ENCODE measurements at regions not wholly inside any gene's neighbourhood (a gene's known extent, or its start where the extent isn't known, plus 50 kb on each side); places are given as distances from the start of the nearest gene placed in this dataset.
"Not testable (repeated sequence)": the region's sequence is repeated elsewhere in the genome, so short reads cannot be mapped to it uniquely, and the experiment has no call there.

DNA sequence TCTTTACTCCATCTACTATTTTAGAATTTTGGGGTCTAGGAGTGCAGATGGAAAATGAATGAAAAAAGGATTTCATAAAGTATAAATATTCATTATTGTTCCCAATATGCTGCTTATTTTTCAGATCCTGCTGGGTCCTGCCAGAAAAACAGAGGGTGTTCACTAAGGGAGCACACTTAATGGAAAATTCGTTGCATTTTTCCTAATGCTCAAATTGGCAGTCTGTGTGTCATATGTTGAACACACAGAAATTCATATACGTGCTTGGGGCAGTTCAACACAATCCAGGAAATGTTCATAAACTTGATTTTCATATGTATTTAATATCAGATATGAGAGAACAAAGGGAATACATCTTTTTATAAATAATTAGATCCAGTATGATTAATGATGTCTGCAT lies 1019.4 kb downstream of the EPHA7 start:
- DNase-seq = no peak

DNA sequence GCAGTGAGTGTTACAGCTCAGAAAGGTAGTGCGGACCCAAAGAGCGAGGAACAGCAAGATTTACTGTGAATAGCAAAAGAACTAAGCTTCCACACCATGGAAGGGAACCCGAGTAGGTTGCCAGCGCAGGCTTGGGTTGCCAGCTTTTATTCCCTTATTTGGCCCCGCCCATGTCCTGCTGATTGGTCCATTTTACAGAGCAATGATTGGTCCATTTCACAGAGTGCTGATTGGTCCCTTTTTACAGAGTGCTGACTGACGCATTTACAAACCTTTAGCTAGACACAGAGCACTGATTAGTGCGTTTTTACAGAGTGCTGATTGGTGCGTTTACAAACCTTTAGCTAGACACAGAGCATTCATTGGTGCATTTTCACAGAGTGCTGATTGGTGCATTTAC lies 1030.7 kb downstream of the EPHA7 start:
- DNase-seq = not testable (repeated sequence)

DNA sequence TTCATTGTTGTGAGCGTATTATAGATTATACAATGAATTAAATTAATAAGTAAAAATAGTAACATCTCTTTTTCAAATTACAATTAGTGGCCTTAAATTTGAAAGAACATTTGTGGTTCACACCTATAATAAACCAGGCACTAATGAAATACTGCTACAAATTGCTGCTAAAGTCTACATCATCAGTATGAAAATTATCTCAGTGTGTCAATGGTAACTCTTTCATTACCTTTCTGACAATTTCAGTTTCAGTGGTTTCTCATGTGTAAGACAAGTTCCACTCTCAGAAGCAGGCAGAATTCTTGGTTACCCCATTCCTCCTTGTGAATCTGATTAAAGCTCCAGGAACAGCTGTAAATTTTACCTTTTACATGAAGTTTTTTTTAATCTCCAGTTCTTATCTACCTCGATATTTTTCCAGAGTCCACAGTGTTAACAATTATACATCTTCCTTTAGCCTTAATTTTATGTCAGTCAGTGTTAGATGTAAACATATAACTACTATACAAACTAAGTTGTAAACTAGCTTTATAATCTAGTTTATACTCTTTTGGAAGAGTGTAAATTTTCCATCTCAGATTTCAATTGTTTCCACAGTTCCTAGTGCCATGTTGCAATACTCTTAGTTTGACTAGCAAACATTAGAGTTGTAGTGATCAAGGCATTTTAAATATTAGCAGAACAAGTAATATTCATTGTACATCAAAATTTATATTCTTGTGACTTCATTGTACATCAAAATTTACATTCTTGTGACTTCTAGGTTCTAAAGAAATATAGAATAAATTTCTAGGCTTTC lies 1038.4 kb downstream of the EPHA7 start:
- DNase-seq = no peak

DNA sequence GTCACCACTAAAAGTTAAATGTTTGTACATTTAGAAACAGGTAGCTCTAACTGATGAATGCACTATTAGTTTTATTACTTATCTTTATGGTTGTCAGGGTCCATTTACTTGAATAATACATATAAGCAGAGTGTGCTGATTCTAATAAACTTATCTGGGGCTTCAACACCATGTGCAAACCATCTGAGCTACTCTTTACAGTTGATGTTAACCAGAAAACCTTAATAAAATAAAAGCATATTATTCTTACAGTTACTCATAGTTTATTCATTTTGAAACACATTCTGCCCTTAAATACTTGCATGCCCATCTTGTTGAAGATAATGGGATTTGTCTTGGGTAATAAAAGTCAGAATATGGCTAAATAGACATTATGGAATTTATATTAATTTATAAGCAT lies 1042.2 kb downstream of the EPHA7 start:
- no peak for DNase-seq

DNA sequence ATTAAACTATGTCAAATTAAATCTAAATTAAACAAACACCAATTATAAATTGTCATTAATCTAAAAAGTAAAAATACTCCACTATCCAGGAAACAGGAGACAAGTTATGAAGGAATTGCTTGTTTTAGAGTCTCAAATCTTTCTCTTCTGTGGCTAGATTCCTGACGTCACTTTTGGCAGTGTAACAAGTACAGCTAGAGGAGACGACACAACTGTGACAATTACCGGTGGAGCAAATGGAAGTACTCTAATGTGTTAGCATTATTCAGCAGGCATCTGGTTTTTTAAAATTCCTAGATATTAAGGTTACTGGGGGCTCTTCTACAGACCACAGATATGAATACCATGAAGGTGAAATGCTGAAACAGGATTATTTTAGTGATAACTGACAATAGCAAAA lies 1042.7 kb downstream of the EPHA7 start:
- DNase-seq = no peak

DNA sequence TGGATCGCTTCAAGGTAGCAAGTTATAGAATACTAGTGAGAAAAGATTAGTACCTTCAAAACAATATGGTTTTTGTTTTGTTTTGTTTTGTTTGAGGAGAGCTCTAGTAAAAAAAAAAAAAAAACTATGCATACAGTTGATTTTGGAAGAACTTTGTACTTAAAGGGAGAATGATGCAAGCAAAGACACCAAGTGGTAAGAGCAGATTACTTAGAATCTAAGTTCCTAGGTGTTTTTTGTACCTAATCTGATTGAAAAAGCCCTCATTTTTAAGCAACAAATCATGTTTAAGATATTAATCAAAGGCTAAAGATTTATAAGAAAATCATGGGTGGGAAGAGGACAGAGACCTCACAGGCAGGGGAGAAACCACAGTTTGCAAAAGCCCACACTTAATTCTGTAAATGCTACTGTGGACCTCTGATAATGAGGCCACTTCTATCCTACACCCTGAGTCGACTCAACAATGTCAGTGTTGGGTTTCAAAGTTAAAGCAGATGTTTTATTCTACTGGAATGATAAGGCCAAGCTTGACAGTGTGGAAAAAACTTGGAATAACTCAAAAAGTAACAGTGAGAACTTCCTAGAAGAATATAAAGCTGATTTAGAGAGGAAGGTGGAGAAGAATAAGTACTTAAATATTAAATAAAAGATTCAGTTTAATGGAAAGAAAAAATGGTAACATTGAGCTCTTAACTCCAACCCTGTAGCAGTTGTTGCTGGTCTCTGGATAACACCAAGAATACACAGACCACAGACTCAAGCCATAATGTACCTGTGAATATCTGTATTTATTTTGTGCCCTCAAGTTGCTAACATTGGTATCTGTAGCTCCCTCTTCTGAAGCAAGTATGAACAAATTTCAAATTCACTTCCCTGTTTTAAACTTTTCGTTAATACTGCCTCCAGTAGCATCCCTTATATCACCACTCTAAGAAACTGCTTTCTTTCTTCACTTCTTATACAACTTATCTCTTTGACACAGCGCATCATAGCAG lies 1047.8 kb downstream of the EPHA7 start:
- no peak for DNase-seq

DNA sequence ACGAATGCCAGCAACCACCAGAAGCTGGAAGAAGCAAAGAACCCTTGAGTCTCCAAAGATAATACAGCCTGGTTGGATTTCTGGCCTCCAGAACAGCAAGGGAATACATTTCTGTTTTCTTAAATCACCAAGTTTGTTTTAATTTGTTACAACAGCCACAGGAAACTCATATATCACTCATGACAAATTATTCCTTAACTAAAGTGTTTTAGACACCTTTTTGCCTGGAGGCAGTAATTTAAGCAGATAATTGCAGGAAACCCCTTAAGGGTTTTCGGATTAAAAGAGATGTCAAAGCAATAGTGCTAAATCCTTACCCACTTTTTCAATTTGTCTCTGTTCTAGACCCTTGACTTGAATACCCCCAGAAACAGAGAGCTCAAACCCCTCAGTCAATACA lies 1050.0 kb downstream of the EPHA7 start:
- DNase-seq = no peak

DNA sequence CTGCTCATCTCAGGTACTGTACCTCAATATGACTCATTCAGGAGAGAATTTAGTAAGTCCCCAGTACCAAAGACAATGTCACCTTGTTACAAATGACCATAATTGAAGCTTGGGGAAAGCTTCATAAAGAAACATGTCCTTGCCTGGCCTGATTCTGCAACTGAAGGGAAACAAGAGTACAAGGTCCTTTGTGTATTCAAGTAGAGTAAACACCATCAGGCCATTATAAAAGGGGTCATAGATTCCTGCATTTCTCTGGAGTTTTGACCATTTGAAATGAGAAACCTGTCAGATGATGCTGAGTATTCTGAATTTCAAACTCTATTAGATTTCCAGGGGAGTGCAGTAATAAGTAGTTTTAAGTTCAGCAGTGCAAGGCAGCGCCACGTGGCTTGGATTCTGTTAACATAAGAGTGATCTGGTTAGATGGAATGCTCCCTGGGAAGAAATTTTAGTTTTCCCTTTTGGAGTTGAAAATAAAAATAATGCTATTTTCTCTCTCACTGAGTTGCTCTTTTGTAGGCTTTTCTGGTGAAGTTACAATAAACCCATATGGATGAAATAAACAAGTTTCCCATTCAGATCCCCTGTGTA lies 1054.3 kb downstream of the EPHA7 start:
- no peak for DNase-seq

DNA sequence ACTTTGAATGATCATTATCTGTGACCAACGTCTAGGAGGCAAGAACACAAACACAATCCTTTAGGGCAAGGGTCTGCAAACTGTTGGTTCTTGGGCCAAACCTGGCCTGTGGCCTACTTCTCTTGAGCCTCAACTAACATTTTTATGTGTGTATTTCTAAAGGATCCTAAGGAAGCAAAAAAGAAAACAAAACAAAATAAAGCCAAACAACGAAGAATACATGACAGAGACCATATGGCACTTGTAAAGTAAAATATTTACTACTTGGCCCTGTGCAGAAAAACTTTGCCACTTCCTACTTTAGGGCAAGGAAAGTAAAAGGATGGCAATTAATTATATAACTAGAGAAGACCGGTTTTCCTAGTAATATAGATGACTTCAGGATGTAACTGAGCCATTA lies 1056.2 kb downstream of the EPHA7 start:
- no peak for DNase-seq

DNA sequence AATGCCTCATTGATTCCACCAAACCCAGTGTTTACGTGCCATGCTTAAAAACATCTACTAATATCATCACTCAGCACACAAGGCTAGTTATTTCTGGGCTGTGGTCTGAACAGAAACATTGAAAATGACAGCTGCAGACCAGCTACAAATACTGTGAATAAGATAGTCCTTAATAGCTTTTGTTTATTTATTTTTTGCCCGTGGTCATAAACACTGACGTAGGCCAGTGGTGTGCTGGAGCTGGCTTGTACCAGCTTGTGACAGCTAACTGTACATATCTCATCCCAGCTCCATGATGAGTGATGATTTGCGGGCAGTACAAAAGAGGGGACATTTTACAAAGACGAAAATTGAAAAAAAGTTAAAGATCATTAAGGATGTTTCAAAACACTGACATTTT lies 1057.0 kb downstream of the EPHA7 start:
- no peak for DNase-seq

DNA sequence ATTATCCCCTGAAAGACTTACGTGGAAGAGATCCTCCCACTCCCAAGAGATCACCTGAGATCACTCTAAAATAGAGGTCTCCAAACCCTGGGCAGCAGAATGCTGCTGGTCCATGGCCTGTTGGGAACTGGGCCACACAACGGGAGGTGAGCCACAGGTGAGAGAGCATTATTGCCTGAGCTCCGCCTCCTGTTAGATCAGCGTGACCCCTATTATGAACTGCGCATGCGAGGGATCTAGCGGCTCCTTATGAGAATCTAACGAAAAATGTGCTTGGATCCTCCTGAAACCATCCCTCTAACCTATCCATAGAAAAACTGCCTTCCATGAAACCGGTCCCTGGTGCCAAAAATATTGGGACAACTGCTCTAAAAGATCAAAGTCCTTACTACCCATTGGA lies 1057.4 kb downstream of the EPHA7 start:
- DNase-seq = no peak

DNA sequence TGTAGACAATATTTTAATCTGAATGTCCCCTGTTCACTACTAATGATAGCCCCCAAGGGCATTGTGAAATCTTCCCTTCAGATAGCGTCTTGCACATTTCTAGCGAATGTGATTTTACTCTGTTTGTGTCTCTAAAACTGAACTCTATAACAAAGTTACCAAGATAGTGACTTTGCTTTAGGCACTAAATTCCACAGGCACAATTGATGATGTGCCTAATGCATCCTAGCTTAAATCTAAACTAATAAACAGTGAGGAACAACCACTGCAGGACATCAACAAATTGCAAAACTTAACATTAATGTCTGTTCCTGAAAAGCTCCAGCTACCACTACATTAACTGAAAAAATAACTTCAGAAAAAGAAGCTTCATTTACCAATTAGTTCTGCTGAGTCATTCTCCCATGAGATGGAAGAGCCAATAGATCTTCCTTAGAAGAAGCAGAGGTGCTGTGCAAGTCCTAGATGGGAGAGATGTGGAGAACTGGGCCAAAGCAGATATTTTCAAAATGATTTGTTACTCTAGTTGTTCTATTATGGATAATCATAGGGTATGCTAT lies 1065.0 kb downstream of the EPHA7 start:
- no peak for DNase-seq

DNA sequence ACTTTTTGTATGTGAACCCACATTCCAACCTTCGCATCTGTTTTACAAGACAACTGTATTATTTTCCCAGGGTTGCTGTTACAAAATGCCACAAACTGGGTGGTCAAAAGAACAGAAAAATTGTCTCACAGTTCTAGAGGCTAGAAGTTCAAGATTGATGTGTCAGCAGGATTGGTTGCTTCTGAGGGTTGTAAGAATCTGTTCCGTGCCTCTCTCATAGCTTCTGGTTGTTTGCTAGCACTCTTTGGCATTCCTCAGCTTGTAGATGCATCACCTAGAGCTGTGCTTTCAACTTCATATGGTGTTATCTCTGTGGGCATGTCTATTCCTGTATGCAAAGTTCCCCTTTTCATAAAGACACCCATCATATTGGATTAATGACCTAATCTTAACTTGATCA lies 1067.2 kb downstream of the EPHA7 start:
- no peak for DNase-seq

DNA sequence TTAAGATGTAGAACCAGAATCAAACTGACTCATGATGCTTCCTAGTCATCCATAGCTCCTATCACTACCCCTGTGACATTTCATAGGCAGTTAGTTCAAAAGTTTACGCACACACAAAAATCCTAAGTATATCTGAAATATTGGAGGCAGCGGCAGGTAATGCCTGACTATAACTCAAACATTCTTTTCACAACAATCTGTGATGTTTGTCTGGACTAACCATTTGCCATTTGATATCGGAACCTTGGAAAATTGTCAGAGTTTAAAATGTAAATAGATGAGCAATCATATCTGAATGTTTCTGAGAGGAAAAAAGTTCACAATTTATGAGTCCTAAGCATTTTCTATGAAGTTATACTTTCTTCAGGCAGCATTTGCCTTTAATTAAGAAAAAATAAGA lies 1078.2 kb downstream of the EPHA7 start:
- no peak for DNase-seq

DNA sequence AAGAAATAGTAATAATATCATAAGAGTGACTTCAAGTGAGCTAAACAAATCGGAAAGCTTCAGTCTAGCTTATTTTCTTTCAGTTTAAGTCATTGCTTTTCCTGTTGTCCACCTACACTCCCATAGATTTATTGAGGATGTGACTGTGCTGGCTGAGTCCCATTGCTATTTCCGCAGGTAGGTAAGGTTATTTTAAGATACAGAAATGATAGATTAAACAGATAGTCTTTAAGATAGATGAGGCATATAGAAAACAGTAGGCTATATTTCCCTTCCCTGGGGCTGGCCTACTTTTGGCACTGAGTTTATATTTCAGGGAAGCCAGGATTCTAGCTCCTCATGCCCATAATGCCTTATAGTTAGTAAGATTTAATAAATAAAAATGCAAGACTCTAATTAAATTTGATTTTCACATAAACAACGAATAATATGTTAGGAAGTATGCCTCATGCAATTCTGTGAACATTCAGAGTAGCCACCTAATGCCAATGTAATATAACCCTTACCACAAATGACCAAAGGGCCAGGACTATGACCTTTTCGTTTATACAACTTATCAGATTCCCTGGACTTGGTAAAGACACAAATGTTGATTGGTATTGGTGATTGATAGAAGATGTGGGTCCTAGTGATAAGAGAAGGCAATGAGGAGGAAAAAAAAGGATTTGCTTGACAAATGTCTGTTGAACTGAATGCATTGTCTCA lies 1079.3 kb downstream of the EPHA7 start:
- DNase-seq = no peak

DNA sequence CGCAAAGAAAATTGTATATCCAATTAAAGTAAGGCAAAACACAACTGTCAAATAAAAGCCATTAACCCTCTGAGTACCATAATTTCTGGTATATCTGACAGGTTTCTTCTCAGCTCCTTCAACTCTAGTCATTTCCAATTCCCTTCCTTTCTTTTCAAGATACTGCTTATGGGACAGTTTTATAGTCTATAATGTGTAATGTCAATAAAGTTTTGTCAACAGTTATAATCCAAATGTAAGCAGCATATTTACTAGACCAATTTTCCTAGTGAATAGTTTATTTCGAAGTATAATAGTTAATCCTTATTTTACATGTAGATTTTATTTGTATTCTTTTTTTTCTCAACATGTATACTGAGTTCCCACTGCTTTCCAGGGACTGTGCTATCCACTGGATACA lies 1081.8 kb downstream of the EPHA7 start:
- no peak for DNase-seq

DNA sequence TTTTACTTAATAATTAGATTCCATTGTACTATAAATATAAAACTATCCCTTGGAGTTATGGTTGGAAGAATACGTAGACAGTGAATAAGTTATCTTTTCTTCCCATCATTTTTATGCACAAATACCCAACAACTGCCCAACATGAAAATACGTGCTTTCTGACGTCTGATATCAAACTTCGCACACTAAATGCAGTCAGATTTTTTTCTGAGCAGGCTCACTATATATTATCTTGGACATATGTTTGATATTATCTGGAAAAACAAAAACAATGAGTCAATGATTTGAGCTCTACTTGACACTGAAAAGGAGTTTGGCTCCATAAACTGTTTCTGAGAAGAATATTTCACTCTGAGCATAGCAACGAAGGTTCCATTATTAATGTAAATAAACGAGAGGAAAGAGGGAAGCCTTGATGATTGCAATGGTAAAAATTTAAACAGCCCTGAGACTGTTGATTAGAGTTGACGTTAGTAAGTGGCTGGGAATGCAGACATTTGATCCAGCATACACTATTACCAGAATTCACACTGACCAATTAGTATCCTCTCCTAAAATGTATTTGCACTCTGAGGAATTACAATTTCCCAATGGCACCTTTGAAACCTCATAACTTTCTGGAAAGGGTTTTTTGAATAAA lies 1090.0 kb downstream of the EPHA7 start:
- DNase-seq = no peak

DNA sequence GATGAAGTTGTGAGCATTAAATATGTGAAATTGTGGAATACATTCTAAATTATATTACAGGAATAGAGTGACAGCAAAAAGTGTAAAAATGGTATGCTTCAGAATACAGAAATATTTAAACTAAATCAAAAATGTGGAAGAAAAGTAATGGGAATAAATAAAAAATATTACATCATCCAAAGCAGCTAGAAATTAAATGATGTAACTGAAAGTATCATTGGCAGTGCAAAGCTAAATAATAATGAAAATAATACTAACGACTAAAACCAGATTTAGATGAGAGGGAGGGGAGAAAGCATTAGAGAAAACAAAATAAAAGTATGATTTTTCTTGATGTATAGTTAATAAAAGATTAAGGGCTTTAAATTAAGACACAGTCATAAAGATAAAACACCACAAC lies 1104.0 kb downstream of the EPHA7 start:
- DNase-seq = no peak

DNA sequence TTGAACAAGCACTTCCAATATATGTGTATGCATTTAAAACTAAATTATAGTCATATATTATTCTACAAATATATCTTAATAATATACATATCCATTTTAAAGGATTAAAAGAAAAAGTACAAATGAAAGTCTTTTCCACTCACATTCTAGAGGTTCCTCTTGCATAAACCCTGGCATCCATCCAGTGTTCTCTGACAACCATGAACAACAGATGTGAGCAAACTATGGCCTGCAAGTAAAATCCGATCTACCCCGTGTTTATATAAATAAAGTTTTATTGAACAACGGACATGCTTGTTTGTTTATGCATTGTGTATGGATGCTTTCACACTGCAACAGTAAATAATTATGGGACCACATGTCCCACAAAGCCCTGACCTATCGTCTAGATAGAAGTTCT lies 1122.3 kb downstream of the EPHA7 start:
- DNase-seq = no peak

DNA sequence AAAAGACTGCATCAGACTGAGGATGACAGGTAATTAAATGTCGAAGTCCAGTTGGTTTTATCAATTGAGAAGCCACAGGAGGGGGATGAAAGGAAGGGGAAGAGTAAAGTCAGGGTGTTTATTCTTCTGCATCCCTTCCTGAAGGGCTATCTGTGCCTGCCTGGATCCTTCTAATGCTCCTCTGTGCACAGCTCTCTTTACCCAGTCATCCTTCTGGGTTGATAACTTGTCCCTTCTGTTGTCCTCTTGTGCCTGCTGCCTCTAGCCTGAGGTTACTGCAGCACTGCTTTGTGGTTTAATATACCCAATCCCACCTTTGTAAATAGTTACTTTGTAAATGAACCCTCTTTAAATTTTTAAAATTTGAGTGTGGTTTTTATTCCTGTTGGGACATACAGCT lies 1127.3 kb downstream of the EPHA7 start:
- no peak for DNase-seq

DNA sequence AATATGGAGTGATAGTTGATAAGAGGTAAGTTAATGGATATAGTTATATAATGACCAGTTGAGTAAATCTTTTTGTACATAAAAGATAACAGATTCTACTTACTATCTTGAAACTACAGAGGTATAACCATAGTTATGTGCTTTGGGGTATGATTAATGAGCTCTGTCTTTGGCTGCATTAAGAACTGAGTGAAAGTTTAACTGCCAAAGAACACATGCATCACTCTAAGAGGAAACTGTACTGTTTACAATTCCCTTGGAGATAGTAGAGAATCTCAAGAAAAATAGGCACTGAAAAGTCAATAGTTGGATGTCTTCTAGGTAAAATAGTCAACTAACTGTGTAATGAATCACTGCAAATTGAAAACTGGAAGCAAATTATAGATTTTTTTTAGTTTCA lies 1129.5 kb downstream of the EPHA7 start:
- DNase-seq = no peak
